GM23338 (cell line): ENCODE measurements at regions not wholly inside any gene's neighbourhood (a gene's known extent, or its start where the extent isn't known, plus 50 kb on each side); places are given as distances from the start of the nearest gene placed in this dataset.

Source experiments
- ATAC-seq: fragments of 200-7000 bp; cut with Tn5 transposase; 3 replicates; pipeline ENCODE4 v1.9.1; 2020
- DNase-seq: peaks from one replicate; pipeline ENCODE4 v3.0.0-alpha.2; 2015; ENCODE audit warnings: low spot score
- H2AFZ ChIP-seq: fragments of 200-600 bp; sonication (generic); 2 replicates; pipeline ENCODE4 v1.8.0; 2016; ENCODE audit warnings: antibody characterized with exemption, mild to moderate bottlenecking, moderate library complexity
- H3F3A ChIP-seq: fragments of 200-600 bp; sonication (generic); replicated peaks from 2 replicates; pipeline ENCODE4 v1.8.0; 2017; ENCODE audit warnings: antibody characterized with exemption, mixed run types, low read depth
- H3K27ac ChIP-seq: fragments of 200-600 bp; sonication (generic); 2 replicates; pipeline ENCODE4 v1.6.1; 2016; ENCODE audit warnings: low read depth
- H3K27me3 ChIP-seq: fragments of 200-600 bp; sonication (generic); 2 replicates; pipeline ENCODE4 v1.8.0; 2016; ENCODE audit warnings: mild to moderate bottlenecking, mixed run types, moderate library complexity; ENCODE audit not compliant: insufficient read depth
- H3K36me3 ChIP-seq: fragments of 200-600 bp; sonication (generic); 2 replicates; pipeline ENCODE4 v1.8.0; 2016; ENCODE audit warnings: mild to moderate bottlenecking; ENCODE audit not compliant: insufficient read depth
- H3K4me1 ChIP-seq: fragments of 200-600 bp; sonication (generic); 2 replicates; pipeline ENCODE4 v1.8.0; 2016; ENCODE audit warnings: mild to moderate bottlenecking, moderate library complexity; ENCODE audit not compliant: insufficient read depth
- H3K4me2 ChIP-seq: fragments of 200-600 bp; sonication (generic); 2 replicates; pipeline ENCODE4 v1.7.1; 2017; ENCODE audit warnings: mixed run types
- H3K4me3 ChIP-seq: fragments of 200-600 bp; sonication (generic); 2 replicates; pipeline ENCODE4 v1.6.1; 2016; ENCODE audit warnings: mixed run types
- H3K79me2 ChIP-seq: fragments of 200-600 bp; sonication (generic); replicated peaks from 2 replicates; pipeline ENCODE4 v1.8.0; 2017; ENCODE audit warnings: mild to moderate bottlenecking; ENCODE audit not compliant: insufficient read depth
- H3K9me2 ChIP-seq: fragments of 200-600 bp; sonication (generic); 2 replicates; pipeline ENCODE4 v1.8.0; 2017; ENCODE audit not compliant: insufficient read depth
- H4K20me1 ChIP-seq: fragments of 200-600 bp; sonication (generic); replicated peaks from 2 replicates; pipeline ENCODE4 v1.8.0; 2017; ENCODE audit warnings: mild to moderate bottlenecking; ENCODE audit not compliant: insufficient read depth
- H3K27ac Mint-ChIP-seq: 2 replicates; pipeline ENCODE4 v1.8.0; 2020; ENCODE audit warnings: inconsistent platforms, mild to moderate bottlenecking, moderate library complexity, mixed read lengths
- H3K27me3 Mint-ChIP-seq: 3 replicates; pipeline ENCODE4 v1.8.0; 2022; ENCODE audit warnings: low read depth, mild to moderate bottlenecking, moderate library complexity, mixed read lengths, inconsistent platforms; ENCODE audit not compliant: insufficient read depth, poor library complexity
- H3K36me3 Mint-ChIP-seq: 3 replicates; pipeline ENCODE4 v1.8.0; 2021; ENCODE audit warnings: low read depth, mild to moderate bottlenecking, inconsistent platforms, moderate library complexity, mixed read lengths
- H3K4me1 Mint-ChIP-seq: 3 replicates; pipeline ENCODE4 v1.8.0; 2020; ENCODE audit warnings: mild to moderate bottlenecking, inconsistent platforms, mixed read lengths
- H3K4me3 Mint-ChIP-seq: 3 replicates; pipeline ENCODE4 v1.8.0; 2021; ENCODE audit warnings: moderate library complexity, mild to moderate bottlenecking, inconsistent platforms, mixed read lengths
- H3K9me3 Mint-ChIP-seq: 3 replicates; pipeline ENCODE4 v1.8.0; 2020; ENCODE audit warnings: moderate library complexity, mild to moderate bottlenecking, inconsistent platforms, mixed read lengths
- EZH2 ChIP-seq: fragments of 200-600 bp; sonication (generic); IDR thresholded peaks from one replicate; pipeline ENCODE4 v1.8.0; 2017; ENCODE audit warnings: antibody characterized with exemption, mild to moderate bottlenecking, low read depth; ENCODE audit not compliant: unreplicated experiment
- JUNB ChIP-seq: IDR thresholded peaks from one replicate; pipeline ENCODE4 v1.6.1; 2016; ENCODE audit warnings: antibody characterized with exemption; ENCODE audit not compliant: unreplicated experiment
- NANOG ChIP-seq: IDR thresholded peaks from 2 replicates; pipeline ENCODE4 v1.6.1; 2016; ENCODE audit warnings: antibody characterized with exemption, borderline replicate concordance
- POLR2AphosphoS5 ChIP-seq: IDR thresholded peaks from 2 replicates; pipeline ENCODE4 v1.6.1; 2016; ENCODE audit warnings: antibody characterized with exemption, low read depth
- STAT1 ChIP-seq: IDR thresholded peaks from one replicate; pipeline ENCODE4 v1.6.1; 2016; ENCODE audit warnings: antibody characterized with exemption; ENCODE audit not compliant: unreplicated experiment
- ZNF114 ChIP-seq: fragments of 250-450 bp; sonication (Bioruptor Pico); IDR thresholded peaks from 2 replicates; pipeline ENCODE4 v1.5.0; 2020; ENCODE audit warnings: mild to moderate bottlenecking, moderate library complexity
- ZNF462 ChIP-seq: fragments of 250-450 bp; sonication (Bioruptor Pico); IDR thresholded peaks from 2 replicates; pipeline ENCODE4 v1.5.0; 2020; ENCODE audit warnings: mild to moderate bottlenecking, moderate library complexity

GRCh38 chr7:131735101-131735500, 178.7 kb upstream of the PODXL start:
- peaks cover 18% of the 10 kb centered on the region for H3K9me2 ChIP-seq
- no peak overlapping the region for H3K27ac Mint-ChIP-seq
- no peaks in the 10 kb centered on the region; the same call in 2 of the 3 replicates for H3K9me3 Mint-ChIP-seq
- H3K4me2 ChIP-seq: no peak overlapping the region
- H3K36me3 ChIP-seq: no peaks in the 10 kb centered on the region
- H3K27me3 Mint-ChIP-seq: peaks cover 13% of the 10 kb centered on the region
- peaks cover 22% of the 10 kb centered on the region for H3K4me1 Mint-ChIP-seq
- ATAC-seq (no peak), DNase-seq (no peak)
- H3K4me3 Mint-ChIP-seq: no peak overlapping the region
- TF ChIP-seq STAT1 (no peak), POLR2AphosphoS5 (no peak), NANOG (no peak), ZNF114 (CRISPR knock-in tag) (no peak), EZH2 (no peak), ZNF462 (no peak)
- no peaks in the 10 kb centered on the region for H3K36me3 Mint-ChIP-seq
- peaks cover 23% of the 10 kb centered on the region for H3K4me1 ChIP-seq
- no peak overlapping the region for H3K27ac ChIP-seq
- H4K20me1 ChIP-seq: no peaks in the 10 kb centered on the region
- no peaks in the 10 kb centered on the region for H3K79me2 ChIP-seq
- H3F3A ChIP-seq: no peaks in the 10 kb centered on the region
- H3K4me3 ChIP-seq: no peak overlapping the region
- no peaks in the 10 kb centered on the region for H3K27me3 ChIP-seq
- H2AFZ ChIP-seq: peak overlapping the region; percentile 38; the same call in 1 of the 2 replicates

GRCh38 chr7:131733604-131734003, 177.2 kb upstream of the PODXL start:
- H2AFZ ChIP-seq: 0 out of 2 replicates have a peak overlapping the region, but pooled peaks have one; percentile 52
- no peak overlapping the region for H3K4me3 Mint-ChIP-seq
- no peaks in the 10 kb centered on the region for H3K27me3 ChIP-seq
- H3F3A ChIP-seq: no peaks in the 10 kb centered on the region
- no peaks in the 10 kb centered on the region for H3K79me2 ChIP-seq
- H3K9me2 ChIP-seq: peaks cover 18% of the 10 kb centered on the region
- H3K4me1 Mint-ChIP-seq: peaks cover 22% of the 10 kb centered on the region
- H3K36me3 ChIP-seq: no peaks in the 10 kb centered on the region
- H3K27me3 Mint-ChIP-seq: peaks cover 14% of the 10 kb centered on the region
- peaks cover 23% of the 10 kb centered on the region for H3K4me1 ChIP-seq
- peaks cover 6% of the 10 kb centered on the region for H3K9me3 Mint-ChIP-seq
- DNase-seq (no peak), ATAC-seq (peak; percentile 57)
- H3K4me3 ChIP-seq: no peak overlapping the region
- peaks cover 4% of the 10 kb centered on the region; the same call in 1 of the 3 replicates for H3K36me3 Mint-ChIP-seq
- H3K4me2 ChIP-seq: peak overlapping the region; percentile 2; the same call in 1 of the 2 replicates
- H3K27ac Mint-ChIP-seq: no peak overlapping the region
- no peaks in the 10 kb centered on the region for H4K20me1 ChIP-seq
- H3K27ac ChIP-seq: no peak overlapping the region
- no peak for TF ChIP-seq STAT1
- no peak for TF ChIP-seq ZNF462
- TF ChIP-seq JUNB: no peak
